ENCODE measurements at regions not wholly inside any gene's neighbourhood (a gene's known extent, or its start where the extent isn't known, plus 50 kb on each side); places are given as distances from the start of the nearest gene placed in this dataset.

DNA sequence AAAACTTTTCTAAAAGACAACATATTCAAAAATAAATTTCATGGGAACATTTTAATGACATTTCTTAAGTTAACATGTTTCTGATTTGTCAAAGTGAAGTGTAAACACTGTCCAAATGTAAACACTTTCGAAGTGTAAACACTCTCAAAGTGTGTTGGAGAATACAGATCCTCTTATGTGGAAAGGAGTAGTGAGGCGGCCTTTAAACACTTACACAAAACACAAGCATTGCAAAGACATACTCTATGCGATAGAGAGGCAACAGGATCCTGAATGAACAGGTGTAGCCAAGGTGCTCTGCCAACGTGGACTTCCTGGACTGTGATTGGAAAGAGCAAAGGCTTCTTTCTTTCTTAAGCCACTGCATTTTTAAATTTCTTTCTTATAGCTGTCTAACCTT, 62.7 kb upstream of the PGM2 start:
- TF ChIP-seq CTCF (IDR thresholded peaks at IDR 0.05; ENCODE audit: extremely low read depth in 1 of 2, insufficient read depth in 1 of 2, low read depth in 1 of 2, low read length in 2 of 2): no peak
- no peak for TF ChIP-seq GATA2 (IDR thresholded peaks at IDR 0.05; ENCODE audit: insufficient read depth, insufficient read length, low read depth, low read length)
- TF ChIP-seq POLR2AphosphoS5 (IDR thresholded peaks at IDR 0.05; ENCODE audit: insufficient read depth, low read depth, low read length): no peak
- no peak for TF ChIP-seq MYC (IDR thresholded peaks at IDR 0.05; ENCODE audit: low read depth, low read length)
- no peak for TF ChIP-seq MAX (IDR thresholded peaks at IDR 0.05; ENCODE audit: insufficient read depth, insufficient read length)
- TF ChIP-seq JUN (IDR thresholded peaks at IDR 0.05; ENCODE audit: borderline replicate concordance, insufficient read depth, insufficient read length, low read depth): no peak
- no peak for TF ChIP-seq POLR2A (IDR thresholded peaks at IDR 0.05; ENCODE audit: low read depth, low read length)

Data from endothelial cell of umbilical vein (primary cell).